PC-3 (cell line): ENCODE measurements at regions not wholly inside any gene's neighbourhood (a gene's known extent, or its start where the extent isn't known, plus 50 kb on each side); places are given as distances from the start of the nearest gene placed in this dataset.

Source experiments
- CTCF ChIP-seq: fragments of 300-600 bp; sonication (generic); conservative IDR thresholded peaks from 2 replicates; pipeline ENCODE4 v1.5.1; 2017; ENCODE audit warnings: antibody characterized with exemption, low read depth, mild to moderate bottlenecking, low read length
- EZH2 ChIP-seq: fragments of 300-600 bp; sonication (generic); IDR thresholded peaks from one replicate; pipeline ENCODE4 v1.6.1; 2017; ENCODE audit warnings: antibody characterized with exemption, mild to moderate bottlenecking, low read length; ENCODE audit not compliant: unreplicated experiment
- EZH2phosphoT487 ChIP-seq: fragments of 300-600 bp; sonication (generic); IDR thresholded peaks from 2 replicates; pipeline ENCODE4 v1.6.1; 2018; ENCODE audit warnings: mild to moderate bottlenecking, antibody characterized with exemption, low read length, borderline replicate concordance

GRCh38 chr12:124230789-124231188 is 64.1 kb upstream of the RFLNA start:
- TF ChIP-seq CTCF (no peak), EZH2 (no peak), EZH2phosphoT487 (no peak)
